ENCODE measurements at regions not wholly inside any gene's neighbourhood (a gene's known extent, or its start where the extent isn't known, plus 50 kb on each side); places are given as distances from the start of the nearest gene placed in this dataset.

GRCh38 chr4:147054228-147054872 is 108.7 kb upstream of the TTC29 start:
- no peak for DNase-seq (ENCODE audit: low read depth in 2 of 2)

- peak; percentile 27 to 49 for DNase-seq (ENCODE audit: low read depth in 2 of 2)
Measured at GRCh38 chr4:147056940-147057610, 111.4 kb upstream of the TTC29 start.

GRCh38 chr4:147057611-147058190 is 112.0 kb upstream of the TTC29 start:
- peak; percentile 25 to 48 for DNase-seq (ENCODE audit: low read depth in 2 of 2)

GRCh38 chr4:147059064-147059731 is 113.5 kb upstream of the TTC29 start:
- DNase-seq (ENCODE audit: low read depth in 2 of 2), result peak in 1 of 2 donors; percentile 5

GRCh38 chr4:147060151-147060931 is 114.7 kb upstream of the TTC29 start:
- DNase-seq (ENCODE audit: low read depth in 2 of 2), result peak in 1 of 2 donors; percentile 89

- no peak for DNase-seq (ENCODE audit: low read depth in 2 of 2)
Measured at GRCh38 chr4:147064856-147065255, 119.2 kb upstream of the TTC29 start.

GRCh38 chr4:147068564-147068963 is 122.9 kb upstream of the TTC29 start:
- DNase-seq (ENCODE audit: low read depth in 2 of 2), result no peak

GRCh38 chr4:147071209-147071740 is 125.6 kb upstream of the TTC29 start:
- DNase-seq (ENCODE audit: low read depth in 2 of 2), result no peak

GRCh38 chr4:147076179-147076578 is 130.5 kb upstream of the TTC29 start:
- DNase-seq (ENCODE audit: low read depth in 2 of 2), result no peak

GRCh38 chr4:147076728-147077127 is 131.1 kb upstream of the TTC29 start:
- DNase-seq (ENCODE audit: low read depth in 2 of 2), result no peak

- no peak for DNase-seq (ENCODE audit: low read depth in 2 of 2)
Measured at GRCh38 chr4:147078362-147078761, 132.7 kb upstream of the TTC29 start.

- peak; percentile 35 to 78 for DNase-seq (ENCODE audit: low read depth in 2 of 2)
Measured at GRCh38 chr4:147078875-147079658, 133.4 kb upstream of the TTC29 start.

- no peak for DNase-seq (ENCODE audit: low read depth in 2 of 2)
Measured at GRCh38 chr4:147084861-147085260, 139.2 kb upstream of the TTC29 start.

- no peak for DNase-seq (ENCODE audit: low read depth in 2 of 2)
Measured at GRCh38 chr4:147085781-147086180, 140.1 kb upstream of the TTC29 start.

GRCh38 chr4:147088146-147088545 is 142.5 kb upstream of the TTC29 start:
- DNase-seq (ENCODE audit: low read depth in 2 of 2), result no peak

GRCh38 chr4:147090486-147090885 is 144.8 kb upstream of the TTC29 start:
- DNase-seq (ENCODE audit: low read depth in 2 of 2), result no peak

GRCh38 chr4:147093206-147093605 is 147.5 kb upstream of the TTC29 start:
- DNase-seq (ENCODE audit: low read depth in 2 of 2), result no peak

- peak in 1 of 2 donors; percentile 14 for DNase-seq (ENCODE audit: low read depth in 2 of 2)
Measured at GRCh38 chr4:147094238-147094637, 148.6 kb upstream of the TTC29 start.

GRCh38 chr4:147096667-147097604 is 151.3 kb upstream of the TTC29 start:
- DNase-seq (ENCODE audit: low read depth in 2 of 2), result peak; percentile 64 to 67
